Renal pelvis (tissue), 1 donor: ENCODE measurements at regions not wholly inside any gene's neighbourhood (a gene's known extent, or its start where the extent isn't known, plus 50 kb on each side); places are given as distances from the start of the nearest gene placed in this dataset.
"Not testable (repeated sequence)": the region's sequence is repeated elsewhere in the genome, so short reads cannot be mapped to it uniquely, and the experiment has no call there.

Source experiments
- DNase-seq: peaks from one replicate; pipeline ENCODE4 v3.0.0-alpha.2; 2013

DNA sequence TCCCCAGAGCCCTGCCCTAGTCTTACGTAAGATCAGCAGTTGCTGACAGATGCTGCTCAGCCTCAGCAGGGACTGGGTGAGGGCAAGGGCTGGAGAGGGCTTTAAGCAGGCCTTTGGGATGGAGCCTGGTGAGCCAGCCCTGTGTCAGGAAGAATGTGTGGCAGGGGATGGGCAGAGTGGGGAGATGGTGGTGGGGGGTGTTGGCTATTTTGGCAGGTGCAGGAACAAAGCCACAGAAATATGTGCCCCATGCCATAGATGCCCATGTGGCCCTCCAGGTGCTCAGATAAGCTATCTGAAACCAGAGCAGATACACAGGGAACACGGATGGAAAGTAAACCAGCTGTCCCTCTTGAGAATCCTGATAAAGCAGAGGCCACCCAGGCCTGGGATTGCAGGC is 1325.0 kb downstream of the UQCRFS1 start:
- no peak for DNase-seq

DNA sequence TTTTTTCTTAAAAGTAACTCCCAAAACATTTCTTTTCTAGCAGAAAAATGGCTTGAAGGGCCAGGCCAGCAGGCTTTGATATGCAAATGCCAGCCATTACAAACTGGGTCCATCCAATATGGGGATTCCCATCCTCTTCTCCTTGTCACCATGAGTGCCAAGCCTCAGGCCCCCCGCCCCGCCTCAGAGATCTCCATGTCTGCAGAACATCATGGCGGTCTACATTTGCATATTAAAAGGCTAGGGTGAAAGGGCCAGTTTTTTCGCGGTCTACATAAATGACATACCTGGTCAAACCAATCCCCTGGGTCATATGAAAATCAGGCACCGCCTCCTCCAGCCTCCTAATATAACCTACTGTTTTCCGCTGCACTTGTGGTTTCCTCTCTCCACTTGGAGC is 1327.6 kb downstream of the UQCRFS1 start:
- DNase-seq = no peak

DNA sequence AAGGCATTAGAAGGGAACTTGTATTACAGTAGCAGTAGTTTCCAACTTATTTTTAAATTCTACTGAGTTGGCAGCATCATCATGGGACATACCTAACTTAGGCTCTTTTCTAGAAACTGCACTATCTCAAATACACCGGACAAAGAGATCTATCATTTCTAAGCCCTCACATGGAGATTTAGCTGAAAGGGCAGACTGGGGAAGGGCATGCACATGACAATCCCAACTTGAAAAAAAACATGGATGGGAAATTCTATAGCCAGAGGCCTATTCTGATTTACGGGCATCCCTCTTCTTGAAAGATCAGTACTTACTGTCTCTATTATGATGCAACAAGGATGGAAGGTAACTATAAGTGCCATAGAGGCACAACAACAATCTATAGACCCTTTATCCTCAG is 1328.6 kb downstream of the UQCRFS1 start:
- DNase-seq = no peak

DNA sequence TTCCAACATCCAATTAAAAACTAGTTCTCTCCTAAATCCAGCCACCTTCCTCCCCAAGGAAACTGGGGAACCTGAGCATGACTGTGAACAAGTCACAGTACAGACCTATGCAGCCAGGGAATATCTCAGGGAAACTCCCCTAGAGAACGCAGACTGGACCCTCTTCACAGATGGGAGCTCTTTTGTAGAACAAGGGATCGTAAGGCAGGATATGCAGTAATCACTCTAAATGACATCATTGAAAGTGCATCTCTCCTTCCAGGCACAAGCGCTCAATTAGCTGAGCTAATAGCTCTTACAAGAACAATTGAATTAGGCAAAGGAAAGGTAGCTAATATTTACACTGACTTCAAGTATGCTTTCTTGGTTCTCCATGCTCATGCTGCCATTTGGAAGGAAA is 1331.7 kb downstream of the UQCRFS1 start:
- no peak for DNase-seq

DNA sequence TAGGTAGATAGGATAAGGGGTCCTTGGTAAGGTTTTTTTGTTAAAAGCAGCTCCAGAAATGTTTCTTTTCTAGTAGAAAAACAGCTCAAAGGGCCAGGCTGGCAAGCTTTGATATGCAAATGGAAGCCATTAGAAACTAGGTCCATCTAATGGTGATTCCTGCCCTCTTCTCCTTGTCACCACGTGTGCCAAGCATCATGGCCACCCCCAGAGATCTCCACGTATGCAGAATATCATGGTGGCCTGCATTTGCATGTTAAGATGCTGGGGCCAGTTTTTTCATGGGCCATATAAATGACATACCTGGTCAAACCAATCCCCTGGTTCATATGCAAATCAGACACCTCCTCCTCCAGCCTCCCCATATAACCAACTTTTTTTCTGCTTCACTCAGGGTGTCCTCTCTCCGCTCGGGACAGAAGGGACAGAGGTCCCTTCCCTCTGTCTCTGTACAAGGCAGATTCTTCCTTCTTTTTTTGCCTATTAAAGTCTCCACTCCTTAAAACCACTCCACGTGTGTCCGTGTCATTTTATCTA is 1335.9 kb downstream of the UQCRFS1 start:
- no peak for DNase-seq

DNA sequence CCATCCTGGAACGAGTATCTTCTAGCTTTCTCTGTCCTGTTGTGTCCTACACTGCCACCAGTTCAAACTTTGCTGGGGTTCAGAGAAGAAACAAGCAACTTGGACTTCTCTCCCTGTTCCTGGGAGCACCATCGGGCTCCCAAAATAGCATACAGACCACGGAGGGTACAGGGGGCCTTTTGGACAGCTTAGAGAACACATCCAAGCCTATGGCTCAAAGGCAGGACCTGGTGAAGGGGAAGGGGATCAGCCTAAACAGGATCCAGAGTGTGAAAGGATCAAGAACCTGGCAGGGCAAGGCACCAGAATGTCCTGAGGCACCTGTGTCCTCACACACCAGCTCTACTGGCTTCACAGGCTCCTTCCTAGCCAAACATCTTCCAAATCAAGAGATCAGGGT is 1336.5 kb downstream of the UQCRFS1 start:
- no peak for DNase-seq

DNA sequence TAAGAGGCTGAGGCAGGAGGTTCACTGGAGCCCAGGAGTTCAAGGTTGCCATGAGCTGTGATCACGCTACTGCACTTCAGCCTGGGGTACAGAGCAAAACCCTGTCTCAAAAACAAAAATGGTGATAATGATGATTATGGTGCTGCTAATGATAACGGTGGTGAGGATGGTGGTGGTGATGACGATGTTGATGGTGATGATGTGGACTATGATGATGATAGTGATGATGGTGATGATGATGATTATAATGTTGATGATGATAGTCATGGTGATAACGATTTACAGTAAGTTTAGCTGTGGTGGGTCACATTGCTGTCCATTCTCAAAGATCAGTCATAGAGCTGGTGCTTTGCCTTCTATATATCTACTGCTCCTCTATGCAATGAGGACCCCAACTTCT is 1340.6 kb downstream of the UQCRFS1 start:
- no peak for DNase-seq

DNA sequence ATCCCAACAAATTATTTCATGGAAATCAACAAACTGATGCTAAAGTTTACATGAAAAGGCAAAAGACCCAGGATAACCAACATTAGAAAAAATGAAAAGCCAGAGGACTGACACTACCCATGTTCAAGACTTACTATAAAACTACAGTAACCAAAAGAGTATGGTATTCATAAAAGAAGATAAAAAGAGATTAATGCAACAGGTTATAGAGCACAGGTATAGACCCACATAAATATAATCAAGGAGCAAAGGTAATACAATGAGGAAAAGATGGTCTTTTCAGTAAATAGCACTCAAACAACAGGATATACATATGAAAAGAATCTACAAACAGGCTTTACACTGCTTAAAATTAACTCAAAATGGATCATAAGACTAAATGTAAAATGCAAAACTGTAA is 1342.7 kb downstream of the UQCRFS1 start:
- DNase-seq = no peak

DNA sequence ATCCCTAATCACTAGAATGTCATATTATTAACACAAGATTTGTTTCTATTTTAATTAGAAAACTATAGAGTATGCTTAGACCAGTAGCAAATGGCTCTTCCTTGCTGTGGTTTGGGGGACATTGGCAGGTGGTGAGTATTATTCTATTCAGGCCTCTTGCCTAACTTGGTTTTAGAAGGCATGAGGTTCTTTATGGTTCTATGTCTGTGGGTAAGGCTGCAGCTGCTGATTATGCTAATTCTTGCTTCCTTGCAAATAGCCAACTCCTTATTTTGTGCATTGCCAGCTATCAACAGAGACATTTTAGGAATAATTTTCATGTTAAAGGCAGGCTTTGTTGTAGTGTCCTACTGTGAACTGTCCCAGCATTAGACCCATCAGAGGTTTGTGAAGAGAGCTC is 1344.9 kb downstream of the UQCRFS1 start:
- DNase-seq = no peak

DNA sequence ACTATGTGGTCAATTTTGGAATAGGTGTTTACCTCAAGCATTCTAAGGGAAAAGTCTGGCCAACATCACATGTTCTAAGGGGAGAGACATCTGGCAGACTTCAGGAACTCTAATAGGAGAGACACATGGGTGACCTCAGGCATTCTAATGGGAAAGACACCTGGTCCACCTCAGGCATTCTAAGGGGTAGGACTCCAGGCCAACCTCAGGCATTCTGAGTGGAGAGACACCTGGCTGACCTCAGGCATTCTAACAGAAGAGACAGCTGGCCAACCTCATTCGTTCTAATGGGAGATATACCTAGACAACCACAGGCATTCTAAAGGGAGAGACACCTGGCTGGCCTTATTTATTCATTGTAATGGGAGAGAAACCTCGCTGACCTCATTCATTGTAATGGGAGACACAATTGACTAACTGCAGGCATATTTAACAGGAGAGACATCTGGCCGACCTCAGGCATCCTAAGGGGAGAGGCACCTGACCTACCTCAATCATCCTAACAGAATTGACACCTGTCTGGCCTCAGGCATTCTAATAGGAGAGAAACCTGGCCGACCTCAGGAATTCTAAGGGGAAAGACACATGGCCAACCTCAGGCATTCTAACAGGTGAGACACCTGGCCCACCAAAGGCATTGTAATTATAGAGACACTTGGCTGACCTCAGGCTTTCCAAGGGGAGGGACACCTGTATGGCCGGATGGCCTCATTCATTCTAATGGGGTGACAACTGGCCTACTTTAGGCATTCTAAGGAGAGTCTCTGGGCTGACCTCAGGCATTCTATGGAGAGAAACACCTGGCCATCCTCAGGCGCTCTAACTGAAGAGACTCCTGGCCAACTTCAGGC is 1346.8 kb downstream of the UQCRFS1 start:
- no peak for DNase-seq

DNA sequence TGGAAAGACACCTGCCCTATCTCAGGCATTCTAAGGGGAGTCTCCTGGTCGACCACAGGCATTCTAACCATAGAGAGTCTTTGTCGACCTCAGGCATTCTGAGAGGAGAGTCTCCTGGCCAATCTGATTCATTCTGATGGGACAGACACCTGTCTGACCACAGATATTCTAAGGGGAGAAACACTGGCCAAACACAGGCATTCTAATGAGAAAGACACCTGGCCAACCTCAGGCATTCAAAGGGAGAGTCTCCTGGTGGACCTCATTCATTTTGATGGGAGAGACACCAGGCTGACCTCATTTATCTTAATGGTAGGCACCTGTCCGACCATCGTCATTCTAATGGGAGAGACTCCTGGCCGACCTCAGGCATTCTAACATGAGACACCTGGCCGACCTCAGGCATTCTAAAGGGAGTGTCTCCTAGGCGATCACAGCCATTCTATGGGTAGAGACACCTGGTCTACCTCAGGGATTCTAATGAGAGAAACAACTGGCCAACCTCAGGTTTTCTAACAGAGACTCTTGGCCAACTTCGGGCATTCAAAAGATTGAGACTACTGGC is 1351.5 kb downstream of the UQCRFS1 start:
- DNase-seq = no peak

DNA sequence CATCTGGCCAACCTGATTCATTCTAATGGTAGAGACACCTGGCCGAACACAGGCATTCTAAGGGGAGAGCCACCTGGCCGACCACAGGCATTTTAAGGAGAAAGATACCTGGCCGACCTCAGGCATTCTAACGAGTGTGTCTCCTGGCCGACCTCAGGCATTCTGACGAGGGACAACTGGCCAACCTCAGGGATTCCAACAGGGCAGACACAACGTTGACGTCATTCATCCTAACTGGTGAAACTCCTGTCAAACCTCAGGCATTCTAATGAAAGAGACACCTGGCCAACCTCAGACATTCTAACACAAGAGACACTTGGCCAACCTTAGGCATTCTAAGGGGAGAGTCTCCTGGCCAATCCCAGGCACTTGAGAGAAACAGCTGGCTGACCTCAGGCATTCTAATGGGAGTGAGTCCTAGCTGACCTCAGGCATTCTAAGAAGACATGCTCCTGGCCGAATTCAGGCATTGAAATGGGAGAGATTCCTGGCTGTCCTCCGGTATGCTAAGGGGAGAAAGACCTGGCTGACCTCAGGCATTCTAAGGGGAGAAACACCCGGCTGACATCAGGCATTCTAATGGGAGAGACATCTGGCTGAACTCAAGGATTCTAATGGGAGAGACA is 1352.5 kb downstream of the UQCRFS1 start:
- DNase-seq = no peak

DNA sequence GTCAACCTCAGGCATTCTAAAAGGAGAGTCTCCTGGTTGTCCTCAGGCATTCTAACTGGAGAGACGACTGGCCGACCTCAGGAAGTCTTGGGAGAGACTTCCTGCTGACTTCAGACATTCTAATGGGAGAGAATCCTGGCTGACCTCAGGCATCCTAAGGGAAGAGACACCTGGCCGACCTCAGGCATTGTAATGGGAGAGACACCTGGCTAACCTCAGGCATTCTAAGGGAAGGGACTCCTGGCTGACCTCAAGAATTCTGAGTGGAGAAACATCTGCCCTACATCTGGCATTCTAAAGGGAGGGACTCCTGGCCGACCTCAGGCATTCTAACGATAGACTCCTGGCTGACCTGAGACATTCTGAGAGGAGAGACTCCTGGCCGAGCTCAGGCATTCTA is 1353.3 kb downstream of the UQCRFS1 start:
- DNase-seq = no peak

DNA sequence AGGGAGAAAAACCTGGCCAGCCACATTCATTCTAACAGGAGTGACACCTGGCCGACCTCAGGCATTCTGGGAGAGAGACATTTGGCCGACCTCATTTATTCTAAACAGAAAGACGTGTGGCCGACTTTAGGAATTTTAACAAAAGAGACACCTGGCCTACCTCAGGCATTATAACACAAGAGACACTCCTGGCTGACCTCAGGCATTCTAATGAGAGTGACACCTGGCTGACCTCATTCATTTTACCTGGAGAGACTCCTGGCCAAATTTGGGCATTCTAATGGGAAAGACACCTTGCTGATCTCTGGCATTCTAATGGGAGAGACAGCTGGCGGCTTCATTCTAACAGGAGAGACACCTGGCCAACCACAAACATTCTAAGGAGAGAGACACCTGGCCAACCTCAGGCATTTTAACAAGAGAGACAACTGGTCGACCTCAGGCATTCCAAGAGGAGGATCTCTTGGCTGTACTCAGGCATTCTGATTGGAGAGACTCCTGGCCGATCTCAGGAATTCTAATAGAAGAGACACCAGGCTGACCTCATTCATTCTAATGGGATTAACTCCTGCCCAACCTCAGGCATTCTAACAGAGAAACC is 1353.9 kb downstream of the UQCRFS1 start:
- no peak for DNase-seq

DNA sequence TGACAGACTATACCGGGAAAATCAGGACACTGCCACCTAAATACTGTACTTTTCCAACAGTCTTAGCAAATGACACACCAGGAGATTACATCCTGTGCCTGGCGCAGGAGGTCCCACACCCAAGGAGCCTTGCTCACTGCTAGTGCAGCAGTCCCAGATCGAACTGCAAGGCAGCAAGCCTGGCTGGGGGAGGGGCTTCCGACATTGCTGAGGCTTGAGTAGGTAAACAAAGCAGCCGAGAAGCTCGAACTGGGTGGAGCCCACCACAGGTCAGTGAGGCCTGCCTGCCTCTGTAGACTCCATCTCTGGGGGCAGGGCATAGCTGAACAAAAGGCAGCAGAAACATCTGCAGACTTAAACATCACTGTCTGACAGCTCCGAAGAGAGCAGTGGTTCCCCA is 1360.0 kb downstream of the UQCRFS1 start:
- not testable (repeated sequence) for DNase-seq

DNA sequence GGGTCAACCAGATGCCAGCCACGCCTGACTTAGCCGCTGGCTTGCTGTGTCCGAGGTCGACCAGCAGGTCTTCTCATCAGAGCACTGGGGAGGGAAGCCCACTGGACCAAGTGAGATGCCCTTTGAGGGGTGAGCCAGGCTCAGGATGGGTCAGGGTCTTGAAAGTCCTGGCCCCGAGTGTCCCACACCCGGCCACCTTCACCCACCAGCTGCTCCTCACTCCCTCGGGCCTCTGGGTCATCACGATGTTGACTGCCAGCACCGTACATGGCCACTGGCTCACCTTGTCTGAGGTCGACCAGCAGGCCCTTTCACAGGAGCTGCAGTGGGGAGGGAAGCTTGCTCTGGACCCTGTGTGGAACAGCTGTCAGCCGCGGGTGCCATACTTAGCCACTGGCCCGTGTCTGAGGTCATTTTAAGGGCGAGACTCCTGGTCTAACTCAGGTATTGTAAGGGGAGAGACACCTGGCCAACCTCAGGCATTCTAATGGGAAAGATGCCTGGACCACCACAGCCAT is 1361.3 kb downstream of the UQCRFS1 start:
- no peak for DNase-seq

DNA sequence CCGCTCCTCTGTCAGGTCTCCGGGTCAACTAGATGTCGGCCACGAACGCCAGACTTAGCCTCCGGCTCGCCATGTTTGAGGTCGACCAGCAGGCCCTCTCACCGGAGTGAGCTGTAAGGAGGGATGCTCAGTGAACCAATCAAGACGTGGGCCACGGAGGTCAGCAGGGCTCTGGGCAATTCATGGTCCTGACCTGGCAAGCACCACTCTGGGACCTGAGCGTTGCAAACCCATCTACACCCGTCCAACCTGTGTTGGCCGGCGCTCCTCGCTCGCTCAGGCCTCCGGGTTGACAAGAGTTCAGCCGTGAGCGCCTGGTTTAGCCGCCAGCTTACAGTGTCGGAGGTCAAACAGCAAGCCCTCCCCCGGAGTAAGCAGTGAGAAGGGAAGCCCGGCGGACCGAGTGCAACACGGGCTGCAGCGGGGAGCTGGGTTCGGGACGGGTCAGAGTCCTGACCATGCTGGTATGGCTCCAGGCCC is 1361.9 kb downstream of the UQCRFS1 start:
- DNase-seq = no peak

DNA sequence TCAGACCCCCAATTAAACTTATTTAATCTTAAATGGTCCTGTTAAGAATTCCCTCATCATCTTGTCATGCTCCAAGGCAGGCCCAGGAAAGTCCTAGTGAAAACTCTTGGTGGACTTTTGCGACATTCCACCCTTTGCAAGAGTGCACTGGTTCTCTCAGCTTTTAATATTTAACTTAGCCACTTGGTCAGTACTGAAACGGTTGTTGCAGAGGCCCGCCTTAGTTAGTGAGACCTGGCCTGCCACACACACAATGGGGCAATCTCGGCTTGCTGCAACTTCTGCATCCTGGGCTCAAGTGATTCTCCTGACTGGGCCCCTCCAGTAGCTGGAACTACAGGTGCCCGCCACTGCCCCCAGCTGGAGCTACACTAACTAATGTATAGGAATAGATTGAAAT is 1366.0 kb downstream of the UQCRFS1 start:
- no peak for DNase-seq

DNA sequence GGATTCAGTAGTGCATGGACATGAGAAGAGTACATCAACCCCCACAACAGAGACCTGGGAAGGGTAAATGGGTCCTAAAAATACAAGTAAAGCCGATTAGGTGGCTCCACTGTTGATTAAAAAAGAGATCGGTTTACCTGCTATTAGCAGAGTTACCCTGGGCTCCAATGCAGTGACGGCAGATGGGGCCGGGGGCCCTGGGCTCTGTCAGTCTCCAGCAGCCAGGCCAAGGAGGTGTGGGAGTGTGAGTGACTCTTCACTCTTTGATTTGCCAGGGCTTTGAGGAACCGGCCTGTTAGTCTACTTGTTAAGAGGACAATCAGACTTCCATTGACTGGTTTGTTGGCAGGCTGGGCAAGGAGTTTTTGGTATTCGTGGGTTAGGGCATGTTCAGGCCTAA is 1368.7 kb downstream of the UQCRFS1 start:
- no peak for DNase-seq

DNA sequence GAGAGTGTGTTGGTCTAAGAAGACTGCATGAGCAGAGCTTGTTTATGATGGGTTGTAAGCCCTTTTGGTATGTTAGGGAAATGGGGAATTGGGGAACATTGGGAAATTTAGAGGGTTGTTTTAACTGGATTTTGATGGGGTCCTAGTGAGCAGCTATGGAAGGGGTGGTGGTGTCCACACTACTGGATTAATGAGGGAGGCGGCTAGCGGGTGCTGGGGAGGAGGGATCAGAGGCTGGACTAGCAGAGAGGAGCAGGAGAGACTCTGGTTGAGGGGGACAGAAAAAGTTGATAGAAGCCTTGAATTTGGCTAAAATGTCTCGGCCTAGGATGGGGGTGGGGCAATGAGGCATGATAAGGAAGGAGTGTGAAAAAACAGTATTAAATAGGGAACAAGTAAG is 1369.1 kb downstream of the UQCRFS1 start:
- no peak for DNase-seq

DNA sequence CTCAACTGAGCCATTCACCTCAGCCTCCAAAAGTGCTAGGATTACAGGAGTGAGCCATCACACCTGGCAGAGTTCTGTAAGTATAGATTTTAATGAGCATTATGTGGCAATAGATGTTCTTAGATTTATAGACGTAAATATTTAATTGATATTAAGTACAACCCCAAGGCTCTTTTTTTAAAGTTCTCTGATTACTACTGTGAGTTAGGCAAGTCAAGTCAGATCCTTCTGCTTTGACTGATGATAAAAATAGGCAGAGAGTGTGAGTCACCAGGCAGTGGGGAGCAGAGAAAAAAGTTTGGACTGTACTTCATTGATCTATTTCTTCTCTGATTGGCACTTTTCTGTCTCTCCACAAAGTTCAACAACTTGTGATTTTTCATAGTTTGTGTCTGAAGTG is 1379.9 kb downstream of the UQCRFS1 start:
- DNase-seq = no peak

DNA sequence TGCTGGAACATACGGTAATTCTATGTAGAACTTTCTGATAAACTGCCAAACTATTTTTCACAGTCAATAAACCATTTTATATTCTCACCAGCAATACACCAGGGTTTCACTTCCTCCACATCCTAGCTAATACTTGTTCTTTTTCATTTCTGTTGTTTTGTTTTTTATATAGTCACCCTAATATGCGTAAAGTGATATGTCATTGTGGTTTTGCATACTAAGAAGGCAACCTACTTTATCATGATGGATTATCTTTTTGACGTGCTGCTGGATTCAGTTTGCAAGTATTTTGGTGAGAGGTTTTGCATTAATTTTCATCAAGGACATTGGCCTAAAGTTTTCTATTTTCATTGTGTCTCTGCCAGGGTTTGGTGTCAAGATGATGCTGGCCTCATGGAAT is 1384.1 kb downstream of the UQCRFS1 start:
- no peak for DNase-seq
